ENCODE measurements at regions not wholly inside any gene's neighbourhood (a gene's known extent, or its start where the extent isn't known, plus 50 kb on each side); places are given as distances from the start of the nearest gene placed in this dataset.
"Not testable (repeated sequence)": the region's sequence is repeated elsewhere in the genome, so short reads cannot be mapped to it uniquely, and the experiment has no call there.

DNA sequence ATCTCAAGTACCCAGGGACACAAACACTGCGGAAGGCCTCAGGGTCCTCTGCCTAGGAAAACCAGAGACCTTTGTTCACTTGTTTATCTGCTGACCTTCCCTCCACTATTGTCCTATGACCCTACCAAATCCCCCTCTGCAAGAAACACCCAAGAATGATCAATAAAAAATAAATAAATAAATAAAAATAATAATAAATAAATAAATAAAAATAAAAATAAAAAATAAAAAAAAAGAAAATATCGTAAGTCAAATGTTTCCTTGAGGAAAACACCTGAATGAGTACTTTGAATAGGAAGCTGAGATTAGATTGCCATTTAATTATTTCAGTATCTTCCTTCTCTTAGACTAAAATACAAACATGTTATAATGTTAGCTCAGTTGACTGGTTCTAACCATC lies 551.0 kb downstream of the FAM181B start:
- not testable (repeated sequence) for TF ChIP-seq CTCF, POLR2A, EP300 (IDR thresholded peaks at IDR 0.05)

All from sigmoid colon (tissue), 4 donors.